NCI-H187 (cell line): ENCODE measurements at regions not wholly inside any gene's neighbourhood (a gene's known extent, or its start where the extent isn't known, plus 50 kb on each side); places are given as distances from the start of the nearest gene placed in this dataset.
"Not testable (repeated sequence)": the region's sequence is repeated elsewhere in the genome, so short reads cannot be mapped to it uniquely, and the experiment has no call there.

Experiments used
- DNase-seq, 2 experiments: peaks; one replicate each; lab custom pipeline; 2025; lab: John Stamatoyannopoulos, UW

DNA sequence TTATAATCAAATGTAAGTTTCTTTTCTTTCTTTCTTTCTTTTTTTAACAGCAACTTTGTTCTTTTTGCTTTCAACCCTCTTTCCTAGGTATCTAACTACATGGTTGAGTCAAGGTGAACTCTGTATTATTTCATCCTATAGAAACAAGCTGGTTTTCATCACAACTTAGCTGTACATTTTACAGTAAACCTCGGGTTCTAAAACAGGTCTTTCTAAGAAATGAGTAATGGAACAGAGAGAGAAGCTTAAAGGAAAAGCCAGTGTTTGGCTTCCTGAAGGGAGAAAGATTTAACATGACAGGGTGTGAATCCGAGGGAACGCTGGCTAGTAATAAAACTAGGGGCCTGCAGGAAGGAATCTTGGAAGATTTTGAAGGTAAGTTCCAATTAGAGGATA lies 143.4 kb upstream of the ITGB1 start:
- DNase-seq: no peak

DNA sequence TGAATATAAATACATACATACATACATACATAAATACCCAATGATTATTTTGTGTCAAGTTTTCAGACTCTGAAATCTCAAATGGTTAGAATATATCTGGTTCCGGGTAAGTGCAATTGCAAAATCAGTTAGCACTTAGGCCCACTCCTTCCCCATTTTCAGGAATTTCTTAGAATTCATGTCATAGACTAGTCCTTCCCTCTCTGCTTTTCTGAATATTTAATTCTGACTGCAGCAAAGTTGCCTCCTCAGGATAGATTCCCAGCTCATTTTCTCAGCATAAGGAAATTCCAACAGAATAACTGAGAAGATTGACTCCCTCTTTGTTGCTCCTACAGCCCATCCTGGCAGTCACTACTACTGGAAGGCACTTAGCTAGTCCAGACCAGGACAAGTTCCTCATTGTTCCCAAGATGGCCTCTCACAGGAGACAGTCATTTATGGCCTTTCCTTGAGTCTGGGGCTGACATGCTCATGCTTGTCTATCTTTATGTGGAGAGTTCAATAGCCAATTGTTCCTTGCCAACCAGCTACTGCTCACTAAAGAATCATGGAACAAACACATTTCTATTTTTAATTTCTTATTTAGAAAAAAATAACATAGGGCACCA lies 142.9 kb upstream of the ITGB1 start:
- DNase-seq: no peak

DNA sequence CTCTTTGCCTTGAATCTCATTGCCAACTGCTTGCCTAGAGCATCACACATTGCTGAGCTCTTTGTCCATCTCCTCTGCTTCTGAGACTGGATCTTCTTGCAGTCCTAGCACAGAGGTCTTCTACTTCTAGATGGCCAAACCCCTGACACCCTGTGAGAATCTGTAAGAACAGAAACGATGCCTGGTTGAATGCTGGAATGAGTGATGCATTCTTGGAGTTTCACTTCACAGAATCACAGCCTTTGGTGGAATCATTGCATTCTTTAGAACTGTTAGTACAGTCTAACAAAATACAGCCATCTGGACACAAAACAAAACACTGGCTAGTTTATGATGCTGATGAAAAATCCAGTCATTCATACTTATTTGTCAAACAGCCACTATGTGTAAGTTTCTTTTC lies 141.7 kb upstream of the ITGB1 start:
- no peak for DNase-seq

DNA sequence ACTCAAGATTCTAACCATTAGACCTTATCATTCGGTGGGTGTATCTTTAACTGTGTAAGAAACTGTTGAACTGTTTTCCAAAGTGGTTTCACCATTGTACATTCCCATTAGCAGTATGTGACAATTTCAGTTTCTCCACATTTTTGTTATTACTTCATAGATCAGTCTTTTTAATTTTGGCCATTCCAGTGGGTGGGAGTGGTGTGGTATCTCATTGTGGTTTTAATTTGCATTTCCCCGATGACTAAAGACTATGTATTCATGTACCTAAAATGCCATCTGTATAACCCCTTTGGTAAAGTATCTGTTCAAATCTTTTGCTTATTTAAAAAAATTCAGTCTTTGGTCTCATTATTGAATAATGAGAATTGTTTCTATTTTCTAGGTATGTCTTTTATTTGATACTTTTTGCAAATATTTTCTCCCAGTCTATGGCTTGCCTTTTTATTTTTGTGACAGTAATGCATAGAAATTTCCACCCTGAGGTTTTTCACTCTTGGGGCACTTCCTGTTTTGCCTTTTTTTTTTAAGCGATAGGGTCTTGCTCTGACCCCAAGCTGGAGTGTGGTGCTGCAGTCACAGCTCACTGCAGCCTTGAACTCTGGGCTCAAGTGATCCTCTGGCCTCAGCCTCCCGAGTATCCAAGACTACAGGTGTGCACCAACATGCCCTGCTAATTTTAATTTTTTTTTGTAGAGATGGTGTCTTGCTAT lies 141.1 kb upstream of the ITGB1 start:
- DNase-seq: no peak

DNA sequence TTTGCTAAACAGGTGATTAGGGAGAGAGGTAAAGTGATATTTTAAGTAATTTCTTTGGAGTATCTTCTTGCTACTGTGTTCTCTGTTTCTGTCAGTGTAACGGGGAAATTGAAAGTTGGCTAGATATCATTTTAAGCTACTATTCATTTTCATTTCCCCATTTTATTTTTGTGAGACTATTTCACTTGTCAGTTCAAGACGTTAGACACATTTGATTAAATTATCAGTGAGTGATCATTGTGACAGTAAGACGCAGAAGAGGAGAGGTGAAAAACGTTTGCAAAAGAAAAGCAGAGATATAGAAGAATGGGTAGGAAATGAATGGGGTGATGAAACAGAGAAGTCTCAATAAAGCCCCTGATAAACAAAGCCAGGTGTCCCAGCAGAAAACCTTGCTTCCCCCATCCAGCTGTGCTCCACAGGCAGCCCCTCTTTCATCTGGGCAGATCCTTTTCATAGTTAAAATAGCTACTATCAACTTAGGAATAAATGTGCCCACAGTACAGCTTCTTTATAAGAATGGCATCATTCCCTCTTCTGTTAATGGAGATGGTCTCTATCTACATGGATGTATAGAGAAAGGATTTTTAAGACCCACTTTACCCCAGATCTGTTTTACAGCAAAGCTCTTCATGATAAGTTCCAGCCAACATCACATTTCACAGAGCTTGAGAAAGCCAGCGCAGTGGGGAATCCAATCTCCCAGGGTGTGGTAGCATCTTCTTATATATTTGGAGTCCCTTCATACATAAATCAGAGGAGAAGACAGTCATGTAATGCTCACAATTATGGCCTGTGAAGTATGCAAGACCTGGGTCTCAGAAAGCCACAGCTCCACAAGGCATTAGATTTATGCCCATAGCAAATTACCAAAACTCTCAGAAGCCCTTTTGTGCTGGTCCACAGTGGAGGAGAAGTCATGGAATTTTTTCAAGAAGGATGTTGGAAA lies 138.1 kb upstream of the ITGB1 start:
- no peak for DNase-seq

DNA sequence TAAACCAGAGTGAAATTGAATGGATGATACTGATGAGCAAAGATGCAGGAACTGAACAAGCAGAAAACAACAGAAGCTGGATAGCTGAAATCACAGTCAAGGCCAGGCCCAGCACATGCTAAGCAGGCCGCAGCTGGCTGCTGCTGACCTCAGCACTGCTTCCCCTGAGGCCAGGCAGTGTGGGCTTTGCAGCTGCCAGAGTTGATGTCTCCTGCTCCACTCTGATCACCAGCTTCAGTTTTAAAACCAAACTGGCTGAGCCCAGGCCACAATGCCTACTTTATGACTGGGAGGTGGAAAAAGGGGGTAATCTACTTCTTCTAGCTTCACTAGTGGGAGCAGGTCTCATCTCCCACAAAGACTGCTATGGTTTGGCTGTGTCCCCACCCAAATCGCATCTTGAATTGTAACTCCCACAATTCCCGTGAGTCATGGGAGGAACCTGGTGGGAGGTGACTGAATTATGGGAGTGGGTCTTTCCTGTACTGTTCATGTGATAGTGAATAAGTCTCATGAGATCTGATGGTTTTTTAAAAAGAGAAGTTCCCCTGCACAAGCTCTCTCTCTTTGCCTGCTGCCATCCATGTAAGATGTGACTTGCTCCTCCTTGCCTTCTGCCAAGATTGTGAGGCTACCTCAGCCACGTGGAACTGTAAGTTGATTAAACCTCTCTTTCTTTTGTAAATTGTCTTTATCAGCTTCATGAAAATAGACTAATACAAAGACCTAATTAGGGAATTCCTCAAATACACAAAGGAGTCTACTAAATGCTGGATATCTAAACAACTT lies 136.4 kb upstream of the ITGB1 start:
- DNase-seq: no peak

DNA sequence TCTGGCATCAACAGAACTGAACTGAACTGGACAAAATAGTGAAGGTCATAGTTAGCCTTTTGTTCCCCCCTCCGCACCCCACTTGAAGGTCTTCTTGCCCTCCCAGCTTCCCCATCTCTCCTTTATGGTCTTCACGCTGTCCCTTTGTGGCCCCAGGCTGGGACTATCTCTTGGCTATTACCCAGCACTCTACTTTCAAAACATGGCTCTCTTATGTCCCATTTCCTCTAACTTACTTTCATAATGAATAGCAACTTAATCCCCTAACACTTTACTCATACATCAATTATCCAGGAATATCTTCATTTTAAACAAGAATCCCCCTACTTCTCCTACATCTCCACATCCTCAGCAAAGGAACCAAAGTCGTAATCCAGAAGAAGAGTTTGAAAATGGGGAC lies 135.3 kb upstream of the ITGB1 start:
- DNase-seq: no peak

DNA sequence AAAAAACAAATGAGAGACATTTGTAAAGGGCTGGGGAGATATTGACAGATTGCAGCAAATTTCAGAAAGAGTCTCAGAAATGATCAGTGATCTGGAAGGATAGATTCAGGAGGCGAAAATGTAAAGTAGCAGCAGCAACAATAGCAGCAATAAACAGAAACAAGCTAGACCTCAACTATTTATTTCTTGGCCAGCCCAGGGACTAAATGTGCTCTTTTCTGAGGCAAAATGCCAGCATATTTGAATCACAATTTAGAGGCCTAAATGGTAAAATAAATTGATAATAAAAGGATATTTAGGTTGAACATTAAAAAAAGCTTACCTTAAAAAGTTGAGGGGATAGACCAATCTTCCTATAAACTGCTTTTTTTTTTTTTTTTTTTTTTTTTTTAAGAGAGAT lies 134.6 kb upstream of the ITGB1 start:
- DNase-seq: no peak

DNA sequence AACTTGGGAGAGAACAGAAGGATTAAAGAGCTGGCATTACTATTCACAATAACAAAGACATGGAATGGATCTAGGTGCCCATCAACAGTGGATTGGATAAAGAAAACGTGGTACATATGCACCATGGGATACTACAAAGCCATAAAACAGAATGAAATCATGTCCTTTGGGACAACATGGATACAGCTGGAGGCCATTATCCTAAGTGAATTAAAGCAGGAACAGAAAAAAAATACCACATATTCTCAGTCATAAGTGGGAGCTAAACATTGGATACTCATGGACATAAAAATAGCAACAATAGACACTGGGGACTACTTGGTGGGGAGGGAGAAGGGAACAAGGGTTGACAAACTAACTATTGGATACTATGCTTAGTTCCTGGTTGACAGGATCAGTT lies 133.2 kb upstream of the ITGB1 start:
- no peak for DNase-seq

DNA sequence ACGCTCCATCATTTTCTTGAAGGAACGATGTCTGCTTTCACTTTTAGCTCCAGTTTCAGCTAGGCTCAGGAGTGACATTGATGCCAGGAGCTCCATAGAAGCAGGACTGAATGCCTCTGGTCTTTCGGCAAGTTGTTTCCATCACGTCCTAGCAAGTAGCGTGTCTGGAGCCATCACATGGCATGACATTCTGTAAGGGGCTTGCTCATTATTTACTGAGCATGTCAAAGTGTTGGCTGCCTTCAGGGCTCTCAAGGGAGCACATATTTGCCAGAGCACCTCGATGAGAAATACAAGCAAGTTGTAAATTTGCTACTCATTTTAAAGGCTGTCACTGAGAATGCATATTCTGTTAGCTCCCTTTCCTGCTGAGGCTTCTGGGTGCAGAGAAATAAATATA lies 131.0 kb upstream of the ITGB1 start:
- DNase-seq: no peak

DNA sequence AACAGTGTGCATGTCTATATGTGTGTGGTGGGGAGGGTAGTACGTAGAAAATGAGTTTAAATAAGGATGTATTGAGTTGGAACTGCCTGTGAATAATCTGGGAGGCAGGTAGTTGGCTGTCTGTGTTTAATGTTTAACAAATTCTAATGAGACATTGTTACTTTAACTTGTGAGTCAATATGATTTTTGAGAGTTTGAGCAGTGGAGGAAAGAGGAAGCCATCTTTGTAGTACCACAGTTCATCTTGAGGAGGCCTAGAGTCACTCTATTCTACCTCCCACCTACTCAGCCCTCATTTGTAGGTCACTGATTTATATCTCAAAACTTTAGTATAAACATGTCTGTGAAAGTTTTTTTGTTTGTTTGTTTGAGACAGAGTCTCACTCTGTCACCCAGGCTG lies 129.9 kb upstream of the ITGB1 start:
- DNase-seq: no peak

DNA sequence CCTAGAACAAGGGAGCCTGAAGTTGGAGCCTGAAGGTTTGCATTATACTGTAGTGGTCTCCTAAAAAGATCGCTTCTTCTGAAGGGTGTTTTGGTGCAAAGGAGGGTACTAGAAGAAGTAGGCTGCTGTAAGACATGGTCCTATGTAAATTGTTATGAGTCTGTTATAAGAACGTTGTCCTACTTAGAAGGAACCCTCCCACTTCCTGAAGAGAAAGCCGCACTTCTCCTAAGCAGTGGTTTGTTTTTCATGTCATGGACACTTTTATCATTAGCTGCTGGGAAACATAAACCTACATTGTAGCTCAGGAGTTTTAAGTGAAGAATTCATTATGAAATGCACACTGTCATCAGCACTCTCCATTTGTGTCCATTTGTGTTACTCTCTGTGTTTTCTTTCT lies 129.1 kb upstream of the ITGB1 start:
- no peak for DNase-seq

DNA sequence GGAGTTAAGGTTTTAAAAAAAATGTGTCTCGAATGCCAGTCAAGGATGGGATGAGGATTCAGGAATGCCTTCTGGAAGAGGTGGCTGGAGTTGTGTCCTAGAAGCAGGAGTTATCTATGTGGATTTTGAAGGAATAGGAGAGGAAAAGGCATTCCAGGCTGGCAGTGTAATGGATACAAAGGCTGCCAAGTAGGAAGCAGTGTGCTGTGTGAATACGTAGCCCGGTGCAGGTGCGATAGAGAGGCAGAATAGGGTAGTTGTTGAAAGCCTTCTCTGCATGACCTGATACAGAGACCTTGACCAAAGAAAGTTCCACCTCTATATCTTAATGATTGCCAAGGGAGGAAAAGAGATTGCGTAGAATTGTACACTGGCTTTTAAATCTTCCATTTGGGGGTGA lies 128.1 kb upstream of the ITGB1 start:
- no peak for DNase-seq

DNA sequence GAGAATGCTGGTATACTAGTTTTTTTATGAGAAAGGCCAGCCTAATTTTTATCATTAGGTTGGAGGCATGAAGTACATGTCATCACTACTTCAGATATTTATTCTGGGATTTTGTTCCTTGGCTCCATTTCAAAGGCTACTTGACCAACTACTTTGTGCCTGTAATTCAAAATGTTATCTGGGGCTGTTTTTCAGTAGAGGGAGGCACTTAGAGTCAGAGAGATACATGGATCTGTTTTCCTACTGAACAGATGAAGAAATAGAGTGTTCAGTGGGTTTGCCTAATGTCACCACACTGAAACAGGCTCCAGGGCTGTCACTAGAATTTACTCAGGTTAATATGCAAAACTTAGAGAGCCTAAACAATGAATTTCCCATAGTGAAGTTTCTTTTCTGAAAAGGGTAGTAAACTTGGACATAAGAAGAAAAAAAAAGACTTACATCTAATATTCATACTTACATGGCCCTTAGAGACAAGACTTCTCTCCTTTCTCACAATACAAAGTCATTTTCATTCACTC lies 127.3 kb upstream of the ITGB1 start:
- no peak for DNase-seq

DNA sequence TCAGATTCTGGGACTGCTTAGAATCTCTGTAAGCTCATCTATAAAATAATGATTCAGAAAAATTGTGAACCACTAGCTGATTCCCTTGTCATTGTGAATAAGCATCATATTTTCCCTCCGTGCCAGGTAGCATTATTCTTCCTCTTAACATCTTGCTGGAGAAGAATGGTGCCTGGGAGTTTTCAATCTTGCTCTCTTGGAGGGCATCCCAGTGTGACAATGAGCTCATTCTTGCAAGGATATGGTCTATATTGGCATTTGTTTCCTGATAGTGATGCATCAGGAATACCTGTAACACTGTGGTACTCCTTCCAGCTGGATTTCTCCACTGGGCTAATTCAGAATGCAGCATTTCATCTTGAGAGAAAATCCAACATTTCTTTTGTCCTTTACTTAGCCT lies 126.4 kb upstream of the ITGB1 start:
- DNase-seq: no peak

DNA sequence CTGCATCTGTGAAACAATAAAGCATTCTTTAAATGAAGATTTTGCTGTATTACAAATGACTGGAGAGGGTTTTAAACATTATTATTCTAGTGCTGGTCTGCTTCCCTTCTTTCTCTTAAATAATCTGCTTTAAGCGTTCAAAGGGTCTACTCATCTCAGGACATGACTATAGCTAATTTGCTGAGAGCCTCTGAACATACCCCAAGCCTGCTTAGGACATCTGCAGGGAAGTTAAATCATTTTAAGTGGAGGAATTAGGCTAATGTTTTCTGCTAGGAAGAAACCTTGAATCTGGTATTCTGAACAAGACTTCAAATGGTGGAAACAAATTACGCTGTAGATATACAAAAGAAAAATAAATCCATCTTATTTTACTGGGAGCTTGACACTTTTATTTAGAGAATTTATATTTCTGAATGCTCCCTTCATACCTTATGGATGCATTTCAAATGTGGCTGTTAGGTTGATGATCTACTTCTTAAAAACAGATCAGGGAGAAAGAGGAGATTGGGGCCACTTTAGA lies 124.4 kb upstream of the ITGB1 start:
- DNase-seq: no peak

DNA sequence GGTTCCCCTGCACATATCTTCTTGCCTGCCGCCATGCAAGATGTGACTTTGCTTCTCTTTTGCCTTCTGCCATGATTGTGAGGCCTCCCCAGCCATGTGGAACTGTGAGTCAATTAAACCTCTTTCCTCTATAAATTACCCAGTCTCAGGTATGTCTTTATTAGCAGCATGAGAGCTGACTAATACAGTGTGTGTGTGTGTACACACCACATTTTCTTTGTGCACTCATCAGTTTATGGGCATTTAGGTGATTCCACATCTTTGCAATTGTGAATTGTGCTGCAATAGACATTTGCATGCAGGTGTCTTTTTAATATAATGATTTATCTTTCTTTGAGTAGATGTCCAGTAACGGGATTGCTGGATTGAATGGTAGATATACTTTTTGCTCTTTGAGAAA lies 122.4 kb upstream of the ITGB1 start:
- not testable (repeated sequence) for DNase-seq

DNA sequence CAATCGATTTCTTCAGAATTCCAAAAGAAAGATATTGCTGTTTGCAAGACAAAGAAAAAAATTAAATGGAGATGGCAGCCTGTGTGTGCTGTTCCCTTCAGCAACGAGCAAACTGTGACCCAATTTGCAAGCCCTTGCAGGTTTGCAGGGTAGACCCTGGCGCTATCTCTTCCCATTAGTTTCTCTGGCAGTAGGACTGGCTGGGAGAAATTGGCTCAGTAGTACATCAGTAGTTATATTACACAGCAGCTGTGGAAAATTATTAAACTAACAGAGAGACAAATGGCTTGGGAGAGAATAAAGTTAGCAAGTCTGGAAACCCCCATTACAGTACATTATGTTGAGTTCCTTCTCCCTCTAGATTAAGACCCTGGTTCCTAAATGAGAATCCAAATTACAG lies 116.4 kb upstream of the ITGB1 start:
- DNase-seq: no peak

DNA sequence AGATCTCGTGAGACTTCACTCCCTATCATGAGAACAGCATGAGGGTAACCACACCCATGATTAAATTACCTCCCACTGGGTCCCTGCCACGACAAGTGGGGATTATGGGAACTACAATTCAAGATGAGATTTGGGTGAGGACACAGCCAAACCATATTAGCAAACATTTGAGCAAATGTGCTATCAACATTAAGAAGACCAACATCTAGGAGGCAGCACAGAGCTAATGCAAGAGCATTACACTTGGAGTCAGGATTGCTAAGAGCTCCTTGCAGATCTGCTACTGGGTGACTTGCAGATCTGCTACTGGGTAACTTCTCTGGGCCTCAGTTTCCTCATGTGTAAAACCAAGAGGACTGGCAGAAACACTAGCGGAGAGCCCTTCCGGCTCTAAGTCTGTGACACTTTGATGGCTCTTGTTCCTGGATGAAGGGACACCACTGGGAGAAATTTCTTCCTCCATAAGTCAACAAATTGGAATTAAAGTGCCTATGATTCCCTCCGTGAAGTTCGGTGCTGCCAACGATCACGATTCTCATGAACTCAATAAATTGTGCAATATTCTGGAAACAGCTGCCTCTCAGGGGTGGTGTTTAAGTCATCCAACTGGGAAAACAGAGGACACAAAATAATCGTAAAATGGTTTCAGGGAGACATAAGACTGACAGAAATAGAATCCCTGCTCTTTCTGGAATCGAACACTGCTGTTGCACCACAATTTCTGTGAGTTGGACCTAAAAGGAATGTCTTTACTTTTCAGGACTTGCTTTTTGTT lies 115.8 kb upstream of the ITGB1 start:
- no peak for DNase-seq

DNA sequence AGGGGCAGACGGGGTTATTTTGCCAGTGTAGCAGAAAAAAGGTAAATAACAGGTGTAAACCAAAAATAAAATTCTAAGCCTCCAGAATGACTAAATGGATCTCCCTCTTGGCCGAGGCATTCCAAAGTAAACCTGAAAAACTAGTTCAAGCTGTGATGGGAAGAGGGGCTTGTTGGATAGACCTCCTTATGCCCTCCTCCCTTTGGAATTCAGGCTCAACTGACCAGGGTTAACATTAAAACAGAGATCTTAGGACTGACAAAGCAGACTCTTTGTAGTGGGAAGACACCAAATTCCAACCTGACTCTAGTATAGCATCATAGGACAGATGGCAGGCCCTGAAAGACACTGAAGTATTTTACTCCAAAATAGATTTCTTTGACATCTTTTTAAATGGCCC lies 113.8 kb upstream of the ITGB1 start:
- no peak for DNase-seq

DNA sequence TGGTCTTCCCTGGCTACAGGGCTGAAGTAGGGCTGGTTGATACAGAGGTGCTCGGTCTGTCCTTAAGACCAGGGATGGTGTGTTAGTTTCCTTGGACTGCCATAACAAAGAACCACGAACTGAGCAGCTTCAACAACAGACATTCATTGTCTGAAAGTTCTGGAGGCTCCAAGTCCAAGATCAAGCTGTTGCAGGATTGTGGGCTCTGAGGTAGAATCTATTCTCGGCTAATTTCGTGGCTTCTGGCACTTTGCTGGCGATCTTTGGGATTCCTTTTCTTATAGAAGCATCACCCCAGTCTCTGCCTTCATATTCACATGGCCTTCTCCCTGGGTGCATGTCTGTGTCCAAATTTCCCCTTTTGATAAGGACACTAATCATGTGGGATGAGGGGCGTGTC lies 112.1 kb upstream of the ITGB1 start:
- DNase-seq: no peak
